Natural killer cell (primary cell): ENCODE measurements at regions not wholly inside any gene's neighbourhood (a gene's known extent, or its start where the extent isn't known, plus 50 kb on each side); places are given as distances from the start of the nearest gene placed in this dataset.

Source experiments
- ATAC-seq, 3 donors: fragments of 150-1000 bp in 2 of 3; fragments of 200-7000 bp in 1 of 3; cut with Tn5 transposase; 1 replicate in 1 of 3; 2 replicates in 2 of 3; pipeline ENCODE4 v1.10.0; 2021; ENCODE audit warnings: mild to moderate bottlenecking in 2 of 3, moderate library complexity in 2 of 3
- DNase-seq, 2 donors: peaks; one replicate each; pipeline versions ENCODE4 v3.0.0 to v3.0.0-alpha.2; 2013 to 2021; ENCODE audit warnings: mixed read lengths in 1 of 2
- H3K27ac ChIP-seq: one replicate; pipeline ENCODE4 v1.5.1; 2013; ENCODE audit warnings: mild to moderate bottlenecking, low read length
- H3K27me3 ChIP-seq: one replicate; pipeline ENCODE4 v1.6.1; 2013; ENCODE audit warnings: low read length; ENCODE audit not compliant: control insufficient read depth, insufficient read depth
- H3K36me3 ChIP-seq: one replicate; pipeline ENCODE4 v1.6.1; 2013; ENCODE audit warnings: low read length; ENCODE audit not compliant: control insufficient read depth, insufficient read depth
- H3K4me1 ChIP-seq: one replicate; pipeline ENCODE4 v1.6.1; 2013; ENCODE audit warnings: low read length; ENCODE audit not compliant: control insufficient read depth, insufficient read depth
- H3K4me3 ChIP-seq: one replicate; pipeline ENCODE4 v1.5.1; 2013; ENCODE audit warnings: low read length
- H3K9me3 ChIP-seq: one replicate; pipeline ENCODE4 v1.6.1; 2013; ENCODE audit warnings: low read length; ENCODE audit not compliant: control insufficient read depth, insufficient read depth
- H3K27ac Mint-ChIP-seq, 2 donors: one replicate each; pipeline ENCODE4 v1.8.0; 2022; ENCODE audit warnings: mild to moderate bottlenecking in 2 of 2, mixed read lengths in 2 of 2, moderate library complexity in 1 of 2
- H3K27me3 Mint-ChIP-seq, 2 donors: one replicate each; pipeline ENCODE4 v1.8.0; 2022; ENCODE audit warnings: low read depth in 2 of 2, mixed read lengths in 2 of 2
- H3K36me3 Mint-ChIP-seq: one replicate; pipeline ENCODE4 v1.8.0; 2022; ENCODE audit warnings: mixed read lengths
- H3K4me1 Mint-ChIP-seq, 2 donors: one replicate each; pipeline ENCODE4 v1.8.0; 2022; ENCODE audit warnings: mixed read lengths in 2 of 2
- H3K4me3 Mint-ChIP-seq: one replicate; pipeline ENCODE4 v1.8.0; 2022; ENCODE audit warnings: mild to moderate bottlenecking, moderate library complexity, mixed read lengths
- H3K9me3 Mint-ChIP-seq, 2 donors: one replicate each; pipeline ENCODE4 v1.8.0; 2022; ENCODE audit warnings: mixed read lengths in 2 of 2
- CTCF ChIP-seq: fragments of 200-600 bp; IDR thresholded peaks from one replicate; pipeline ENCODE4 v1.8.0; 2022; ENCODE audit warnings: antibody characterized with exemption
- WGBS: methylation state at CpG from one replicate; pipeline ENCODE4 v1.1.7; 2013; ENCODE audit warnings: missing lambda C conversion rate; ENCODE audit not compliant: insufficient coverage; 5-methylcytosine and 5-hydroxymethylcytosine counted together
- intact Hi-C: fragments of 100-400 bp; cut with micrococcal nuclease; formaldehyde crosslinking; loops from one replicate; pipeline ENCODE4 v1.14.2; 2022

- DNase-seq, result no peak
- peaks cover 22% of the 10 kb centered on the region for H3K4me1 ChIP-seq
- intact Hi-C loops, result no loop called here
- ATAC-seq, result no peak
- H3K27ac ChIP-seq, result no peak overlapping the region
- H3K36me3 Mint-ChIP-seq, result no peaks in the 10 kb centered on the region
- peaks cover 26 to 31% of the 10 kb centered on the region in 2 donors for H3K4me1 Mint-ChIP-seq
- peaks cover 12 to 26% of the 10 kb centered on the region in 2 donors for H3K27me3 Mint-ChIP-seq
- no peaks in the 10 kb centered on the region for H3K9me3 ChIP-seq
- WGBS, result 95% methylated on average over 2 of the region's 4 CpGs
- no peak overlapping the region for H3K4me3 ChIP-seq
- H3K9me3 Mint-ChIP-seq, result no peaks in the 10 kb centered on the region
- H3K27ac Mint-ChIP-seq, result no peak overlapping the region
- H3K27me3 ChIP-seq, result peaks cover 12% of the 10 kb centered on the region
- H3K36me3 ChIP-seq, result no peaks in the 10 kb centered on the region
- H3K4me3 Mint-ChIP-seq, result peak overlapping the region; percentile 77
- no peak for TF ChIP-seq CTCF
These were observed 228.1 kb upstream of the C2CD4B start for GRCh38 chr15:62393196-62393595.

DNA sequence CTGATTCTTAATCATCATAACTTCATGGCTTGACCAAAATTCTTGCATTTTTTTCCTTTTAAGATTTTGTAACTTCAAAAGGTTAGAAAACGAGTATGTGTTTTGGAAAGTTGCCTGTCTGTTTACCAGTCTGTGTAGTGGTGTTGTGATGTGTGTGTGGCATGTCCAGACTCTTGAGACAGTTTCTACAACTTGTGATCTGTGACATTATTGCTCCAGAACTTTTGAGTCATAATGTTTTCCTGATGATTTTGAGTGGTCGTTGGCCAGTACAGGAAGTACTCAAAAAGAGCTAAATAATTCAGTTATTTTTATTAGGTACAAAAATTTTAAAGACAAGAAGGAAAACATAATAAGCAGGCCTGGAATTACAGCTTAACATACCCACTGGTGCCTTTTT lies 229.0 kb upstream of the C2CD4B start:
- DNase-seq, result no peak
- Histone ChIP-seq H3K36me3 (no peaks in the 10 kb centered on the region), H3K4me1 (peaks cover 22% of the 10 kb centered on the region), H3K4me3 (no peak overlapping the region), H3K27ac (no peak overlapping the region), H3K27me3 (peaks cover 12% of the 10 kb centered on the region), H3K9me3 (peaks cover under 1% of the 10 kb centered on the region)
- TF ChIP-seq CTCF, result no peak
- WGBS, result 52% methylated on average over 2 of the region's 2 CpGs
- no peak for ATAC-seq
- Mint-ChIP-seq H3K4me1 (peaks cover 26 to 31% of the 10 kb centered on the region in 2 donors), H3K27ac (no peak overlapping the region), H3K27me3 (peaks cover 14 to 26% of the 10 kb centered on the region in 2 donors), H3K4me3 (no peak overlapping the region), H3K36me3 (no peaks in the 10 kb centered on the region), H3K9me3 (no peaks in the 10 kb centered on the region)
- intact Hi-C loops, result no loop called here

GRCh38 chr15:62400778-62401177 lies 235.7 kb upstream of the C2CD4B start:
- WGBS, result 76% methylated on average over 5 of the region's 5 CpGs
- no peak overlapping the region for H3K4me3 ChIP-seq
- TF ChIP-seq CTCF, result no peak
- Mint-ChIP-seq H3K4me1 (no peaks in the 10 kb centered on the region), H3K4me3 (no peak overlapping the region), H3K27ac (no peak overlapping the region), H3K27me3 (peaks cover 20 to 46% of the 10 kb centered on the region in 2 donors), H3K36me3 (no peaks in the 10 kb centered on the region), H3K9me3 (peaks cover 0 to 2% of the 10 kb centered on the region in 2 donors)
- H3K9me3 ChIP-seq, result peaks cover 7% of the 10 kb centered on the region
- no peaks in the 10 kb centered on the region for H3K27me3 ChIP-seq
- DNase-seq, result no peak
- intact Hi-C loops, result no loop called here
- no peak for ATAC-seq
- no peak overlapping the region for H3K27ac ChIP-seq
- no peaks in the 10 kb centered on the region for H3K36me3 ChIP-seq
- H3K4me1 ChIP-seq, result no peaks in the 10 kb centered on the region

DNA sequence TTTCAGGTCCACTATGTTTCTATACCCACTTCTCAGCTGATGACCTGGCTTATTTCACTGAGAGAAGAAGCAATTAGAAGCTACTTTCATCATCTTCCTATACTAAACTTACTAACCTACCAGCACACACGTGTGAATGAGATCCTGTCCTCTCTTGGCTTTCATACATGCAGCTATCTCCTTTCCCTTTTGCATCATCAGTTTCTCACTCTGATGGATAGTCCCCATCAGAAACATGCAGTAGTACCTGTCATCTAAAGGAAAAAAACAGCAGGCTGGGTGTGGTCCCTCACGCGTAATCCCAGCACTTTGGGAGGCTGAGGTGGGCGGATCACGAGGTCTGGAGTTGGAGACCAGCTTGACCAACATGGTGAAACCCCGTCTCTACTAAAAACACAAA lies 237.6 kb upstream of the C2CD4B start:
- H3K4me3 ChIP-seq, result no peak overlapping the region
- TF ChIP-seq CTCF, result no peak
- H3K27ac ChIP-seq, result no peak overlapping the region
- no peaks in the 10 kb centered on the region for H3K4me1 ChIP-seq
- intact Hi-C loops, result no loop called here
- no peaks in the 10 kb centered on the region for H3K36me3 ChIP-seq
- 88% methylated on average over 6 of the region's 6 CpGs for WGBS
- no peaks in the 10 kb centered on the region for H3K27me3 ChIP-seq
- no peak overlapping the region for H3K27ac Mint-ChIP-seq
- DNase-seq (no peak), ATAC-seq (no peak)
- no peaks in the 10 kb centered on the region for H3K4me1 Mint-ChIP-seq
- no peak overlapping the region for H3K4me3 Mint-ChIP-seq
- peaks cover 0 to 2% of the 10 kb centered on the region in 2 donors for H3K9me3 Mint-ChIP-seq
- H3K27me3 Mint-ChIP-seq, result peaks cover 22 to 49% of the 10 kb centered on the region in 2 donors
- peaks cover 7% of the 10 kb centered on the region for H3K9me3 ChIP-seq
- no peaks in the 10 kb centered on the region for H3K36me3 Mint-ChIP-seq
